GM23338 (cell line): ENCODE measurements at regions not wholly inside any gene's neighbourhood (a gene's known extent, or its start where the extent isn't known, plus 50 kb on each side); places are given as distances from the start of the nearest gene placed in this dataset.

Experiments used
- ATAC-seq: fragments of 200-7000 bp; cut with Tn5 transposase; 3 replicates; pipeline ENCODE4 v1.9.1; 2020
- DNase-seq: peaks from one replicate; pipeline ENCODE4 v3.0.0-alpha.2; 2015; ENCODE audit warnings: low spot score
- H2AFZ ChIP-seq: fragments of 200-600 bp; sonication (generic); 2 replicates; pipeline ENCODE4 v1.8.0; 2016; ENCODE audit warnings: antibody characterized with exemption, mild to moderate bottlenecking, moderate library complexity
- H3F3A ChIP-seq: fragments of 200-600 bp; sonication (generic); replicated peaks from 2 replicates; pipeline ENCODE4 v1.8.0; 2017; ENCODE audit warnings: antibody characterized with exemption, mixed run types, low read depth
- H3K27ac ChIP-seq: fragments of 200-600 bp; sonication (generic); 2 replicates; pipeline ENCODE4 v1.6.1; 2016; ENCODE audit warnings: low read depth
- H3K27me3 ChIP-seq: fragments of 200-600 bp; sonication (generic); 2 replicates; pipeline ENCODE4 v1.8.0; 2016; ENCODE audit warnings: mild to moderate bottlenecking, mixed run types, moderate library complexity; ENCODE audit not compliant: insufficient read depth
- H3K36me3 ChIP-seq: fragments of 200-600 bp; sonication (generic); 2 replicates; pipeline ENCODE4 v1.8.0; 2016; ENCODE audit warnings: mild to moderate bottlenecking; ENCODE audit not compliant: insufficient read depth
- H3K4me1 ChIP-seq: fragments of 200-600 bp; sonication (generic); 2 replicates; pipeline ENCODE4 v1.8.0; 2016; ENCODE audit warnings: mild to moderate bottlenecking, moderate library complexity; ENCODE audit not compliant: insufficient read depth
- H3K4me2 ChIP-seq: fragments of 200-600 bp; sonication (generic); 2 replicates; pipeline ENCODE4 v1.7.1; 2017; ENCODE audit warnings: mixed run types
- H3K4me3 ChIP-seq: fragments of 200-600 bp; sonication (generic); 2 replicates; pipeline ENCODE4 v1.6.1; 2016; ENCODE audit warnings: mixed run types
- H3K79me2 ChIP-seq: fragments of 200-600 bp; sonication (generic); replicated peaks from 2 replicates; pipeline ENCODE4 v1.8.0; 2017; ENCODE audit warnings: mild to moderate bottlenecking; ENCODE audit not compliant: insufficient read depth
- H3K9me2 ChIP-seq: fragments of 200-600 bp; sonication (generic); 2 replicates; pipeline ENCODE4 v1.8.0; 2017; ENCODE audit not compliant: insufficient read depth
- H4K20me1 ChIP-seq: fragments of 200-600 bp; sonication (generic); replicated peaks from 2 replicates; pipeline ENCODE4 v1.8.0; 2017; ENCODE audit warnings: mild to moderate bottlenecking; ENCODE audit not compliant: insufficient read depth
- H3K27ac Mint-ChIP-seq: 2 replicates; pipeline ENCODE4 v1.8.0; 2020; ENCODE audit warnings: inconsistent platforms, mild to moderate bottlenecking, moderate library complexity, mixed read lengths
- H3K27me3 Mint-ChIP-seq: 3 replicates; pipeline ENCODE4 v1.8.0; 2022; ENCODE audit warnings: low read depth, mild to moderate bottlenecking, moderate library complexity, mixed read lengths, inconsistent platforms; ENCODE audit not compliant: insufficient read depth, poor library complexity
- H3K36me3 Mint-ChIP-seq: 3 replicates; pipeline ENCODE4 v1.8.0; 2021; ENCODE audit warnings: low read depth, mild to moderate bottlenecking, inconsistent platforms, moderate library complexity, mixed read lengths
- H3K4me1 Mint-ChIP-seq: 3 replicates; pipeline ENCODE4 v1.8.0; 2020; ENCODE audit warnings: mild to moderate bottlenecking, inconsistent platforms, mixed read lengths
- H3K4me3 Mint-ChIP-seq: 3 replicates; pipeline ENCODE4 v1.8.0; 2021; ENCODE audit warnings: moderate library complexity, mild to moderate bottlenecking, inconsistent platforms, mixed read lengths
- H3K9me3 Mint-ChIP-seq: 3 replicates; pipeline ENCODE4 v1.8.0; 2020; ENCODE audit warnings: moderate library complexity, mild to moderate bottlenecking, inconsistent platforms, mixed read lengths
- CREB1 ChIP-seq: fragments of 250-450 bp; sonication (Bioruptor Pico); IDR thresholded peaks from 2 replicates; pipeline ENCODE4 v1.5.0; 2020; ENCODE audit warnings: low read depth, mild to moderate bottlenecking, moderate library complexity
- CTCF ChIP-seq, 2 experiments: fragments of 200-600 bp in 1 of 2; sonication (generic) in 1 of 2; conservative IDR thresholded peaks; 2 replicates each; pipeline versions ENCODE4 v1.5.1 to v1.6.1; 2016 to 2017; ENCODE audit warnings: antibody characterized with exemption in 2 of 2, low read depth in 2 of 2, mild to moderate bottlenecking in 2 of 2, moderate library complexity in 1 of 2
- ETS1 ChIP-seq: IDR thresholded peaks from 2 replicates; pipeline ENCODE4 v1.6.1; 2016; ENCODE audit warnings: antibody characterized with exemption
- EZH2 ChIP-seq: fragments of 200-600 bp; sonication (generic); IDR thresholded peaks from one replicate; pipeline ENCODE4 v1.8.0; 2017; ENCODE audit warnings: antibody characterized with exemption, mild to moderate bottlenecking, low read depth; ENCODE audit not compliant: unreplicated experiment
- EZH2phosphoT487 ChIP-seq: fragments of 200-600 bp; sonication (generic); IDR thresholded peaks from one replicate; pipeline ENCODE4 v1.8.1; 2018; ENCODE audit warnings: antibody characterized with exemption; ENCODE audit not compliant: unreplicated experiment
- JUNB ChIP-seq: IDR thresholded peaks from one replicate; pipeline ENCODE4 v1.6.1; 2016; ENCODE audit warnings: antibody characterized with exemption; ENCODE audit not compliant: unreplicated experiment
- NANOG ChIP-seq: IDR thresholded peaks from 2 replicates; pipeline ENCODE4 v1.6.1; 2016; ENCODE audit warnings: antibody characterized with exemption, borderline replicate concordance
- POLR2AphosphoS5 ChIP-seq: IDR thresholded peaks from 2 replicates; pipeline ENCODE4 v1.6.1; 2016; ENCODE audit warnings: antibody characterized with exemption, low read depth
- REST ChIP-seq: IDR thresholded peaks from one replicate; pipeline ENCODE4 v1.6.1; 2018; ENCODE audit warnings: antibody characterized with exemption; ENCODE audit not compliant: unreplicated experiment
- STAT1 ChIP-seq: IDR thresholded peaks from one replicate; pipeline ENCODE4 v1.6.1; 2016; ENCODE audit warnings: antibody characterized with exemption; ENCODE audit not compliant: unreplicated experiment
- ZNF114 ChIP-seq: fragments of 250-450 bp; sonication (Bioruptor Pico); IDR thresholded peaks from 2 replicates; pipeline ENCODE4 v1.5.0; 2020; ENCODE audit warnings: mild to moderate bottlenecking, moderate library complexity
- ZNF331 ChIP-seq: fragments of 250-450 bp; sonication (Bioruptor Pico); IDR thresholded peaks from 2 replicates; pipeline ENCODE4 v1.5.0; 2020; ENCODE audit warnings: low read depth, mild to moderate bottlenecking, moderate library complexity
- ZNF462 ChIP-seq: fragments of 250-450 bp; sonication (Bioruptor Pico); IDR thresholded peaks from 2 replicates; pipeline ENCODE4 v1.5.0; 2020; ENCODE audit warnings: mild to moderate bottlenecking, moderate library complexity

GRCh38 chr3:70647823-70648222, 335.4 kb upstream of the MDFIC2 start:
- TF ChIP-seq ETS1 (no peak), POLR2AphosphoS5 (no peak), ZNF462 (no peak), ZNF331 (CRISPR knock-in tag) (no peak), REST (no peak), NANOG (no peak), CTCF (conservative IDR thresholded peaks at IDR 0.05; ENCODE audit: low read depth in 2 of 2) (no peak), STAT1 (no peak), JUNB (no peak), EZH2phosphoT487 (no peak), ZNF114 (CRISPR knock-in tag) (no peak), CREB1 (CRISPR knock-in tag) (no peak), EZH2 (no peak)
- Histone ChIP-seq H3F3A (no peaks in the 10 kb centered on the region), H3K79me2 (no peaks in the 10 kb centered on the region), H4K20me1 (no peaks in the 10 kb centered on the region), H3K4me3 (no peak overlapping the region), H3K9me2 (0 out of 2 replicates have a peak, but pooled peaks cover 4% of the 10 kb centered on the region), H3K27ac (no peak overlapping the region), H2AFZ (no peak overlapping the region), H3K4me1 (no peaks in the 10 kb centered on the region), H3K27me3 (no peaks in the 10 kb centered on the region), H3K4me2 (no peak overlapping the region), H3K36me3 (no peaks in the 10 kb centered on the region)
- no peak for DNase-seq
- no peaks in the 10 kb centered on the region for H3K36me3 Mint-ChIP-seq
- H3K27ac Mint-ChIP-seq, result no peak overlapping the region
- ATAC-seq, result no peak
- no peak overlapping the region for H3K4me3 Mint-ChIP-seq
- H3K9me3 Mint-ChIP-seq, result no peaks in the 10 kb centered on the region; the same call in 2 of the 3 replicates
- H3K27me3 Mint-ChIP-seq, result no peaks in the 10 kb centered on the region
- no peaks in the 10 kb centered on the region for H3K4me1 Mint-ChIP-seq
